Hypothalamus (tissue), 51 donors: ENCODE measurements at regions not wholly inside any gene's neighbourhood (a gene's known extent, or its start where the extent isn't known, plus 50 kb on each side); places are given as distances from the start of the nearest gene placed in this dataset.

Source experiments
- DNase-seq, 51 donors: peaks; one replicate each; lab custom pipeline; 2025; lab: John Stamatoyannopoulos, UW

DNA sequence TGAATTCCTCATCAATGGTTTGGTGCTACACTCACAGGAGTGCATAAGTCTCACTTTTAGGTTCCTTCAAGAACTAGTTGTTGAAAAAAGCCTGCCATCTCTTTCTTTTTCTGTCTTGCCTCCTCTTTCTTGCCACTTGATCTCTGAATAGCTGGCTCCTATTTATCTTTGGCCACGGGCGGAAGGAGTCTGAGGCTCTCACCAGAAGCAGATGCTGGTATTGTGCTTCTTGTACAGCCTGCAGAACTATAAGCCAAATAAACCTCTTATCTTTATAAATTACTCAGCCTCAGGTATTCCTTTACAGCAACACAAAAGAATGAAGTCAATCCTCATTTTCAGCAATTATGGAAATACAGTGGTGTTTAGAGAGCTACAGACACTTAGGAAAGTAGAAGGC, 247.1 kb upstream of the PRR16 start:
- DNase-seq = no peak

GRCh38 chr5:120219988-120220387, 244.1 kb upstream of the PRR16 start:
- no peak for DNase-seq

DNA sequence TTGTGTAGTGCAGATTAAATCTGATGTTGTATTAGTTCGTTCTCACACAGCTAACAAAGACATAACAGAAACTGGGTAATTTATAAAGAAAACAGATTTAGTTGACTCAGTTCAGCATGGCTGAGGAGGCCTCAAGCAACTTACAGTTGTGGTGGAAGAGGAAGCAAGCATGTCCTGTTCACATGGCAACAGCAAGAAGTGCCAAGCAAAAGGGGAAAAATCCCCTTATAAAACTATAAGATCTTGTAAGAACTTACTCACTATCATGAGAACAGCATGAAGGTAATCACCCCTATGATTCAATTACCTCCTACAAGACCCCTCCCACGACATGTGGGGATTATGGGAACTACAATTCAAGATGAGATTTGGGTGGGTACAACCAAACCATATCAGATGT, 238.6 kb upstream of the PRR16 start:
- no peak for DNase-seq

GRCh38 chr5:120228262-120229031, 235.7 kb upstream of the PRR16 start:
- DNase-seq = no peak

GRCh38 chr5:120229036-120229435, 235.1 kb upstream of the PRR16 start:
- DNase-seq = no peak

DNA sequence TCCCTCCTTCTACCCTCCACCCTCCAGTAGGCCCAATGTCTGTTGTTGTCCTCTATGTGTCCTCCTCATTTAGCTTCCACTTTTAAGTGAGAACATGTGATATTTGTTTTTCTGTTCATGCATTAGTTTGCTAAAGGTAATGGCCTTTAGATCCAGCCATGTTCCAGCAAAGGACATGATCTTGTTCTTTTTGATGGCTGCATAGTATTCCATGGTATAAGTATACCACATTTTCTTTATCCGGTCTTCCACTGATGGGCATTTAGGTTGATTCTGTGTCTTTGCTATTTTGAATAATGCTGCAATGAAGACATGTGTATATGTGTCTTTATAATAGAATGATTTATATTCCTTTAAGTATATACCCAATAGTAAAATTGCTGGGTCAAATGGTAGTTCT, 232.5 kb upstream of the PRR16 start:
- DNase-seq = no peak

DNA sequence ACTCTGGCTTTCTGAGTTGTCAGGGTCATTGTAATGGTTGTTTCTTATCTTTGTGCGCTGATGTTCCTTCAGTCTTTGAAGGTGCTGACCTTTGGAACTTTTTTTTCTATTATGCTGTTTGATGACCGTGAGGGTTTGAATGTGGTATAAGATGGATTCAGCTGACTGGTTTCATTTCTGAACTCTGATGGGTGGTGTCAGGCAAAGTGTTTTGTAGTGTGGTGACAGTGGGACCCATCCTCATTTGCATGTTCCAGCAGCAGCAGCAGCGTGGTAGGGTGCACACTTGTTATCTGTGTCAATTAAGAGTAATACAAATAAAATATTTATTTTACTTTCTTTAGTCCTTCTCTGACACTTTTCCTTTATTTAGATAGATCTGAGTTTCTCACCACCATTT, 227.7 kb upstream of the PRR16 start:
- no peak for DNase-seq

DNA sequence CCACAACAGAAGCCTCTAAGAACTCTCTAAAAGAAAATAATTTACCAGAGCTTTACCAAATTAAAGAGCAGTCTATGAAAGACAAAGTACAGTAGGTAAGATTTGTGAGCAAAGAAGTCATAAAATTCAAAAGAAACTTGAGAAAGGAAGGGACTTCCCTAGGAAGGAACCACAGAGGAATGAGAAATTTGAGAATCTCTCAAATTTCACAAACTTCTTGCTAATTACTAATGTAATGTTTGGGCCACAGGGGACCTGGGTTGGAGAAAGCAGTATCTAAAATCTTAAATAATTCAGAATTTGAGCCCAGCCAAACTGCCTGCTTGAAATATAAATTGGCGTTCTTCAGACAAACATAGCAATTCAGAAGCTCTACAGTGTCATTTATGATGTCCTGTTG, 225.0 kb upstream of the PRR16 start:
- DNase-seq = no peak

DNA sequence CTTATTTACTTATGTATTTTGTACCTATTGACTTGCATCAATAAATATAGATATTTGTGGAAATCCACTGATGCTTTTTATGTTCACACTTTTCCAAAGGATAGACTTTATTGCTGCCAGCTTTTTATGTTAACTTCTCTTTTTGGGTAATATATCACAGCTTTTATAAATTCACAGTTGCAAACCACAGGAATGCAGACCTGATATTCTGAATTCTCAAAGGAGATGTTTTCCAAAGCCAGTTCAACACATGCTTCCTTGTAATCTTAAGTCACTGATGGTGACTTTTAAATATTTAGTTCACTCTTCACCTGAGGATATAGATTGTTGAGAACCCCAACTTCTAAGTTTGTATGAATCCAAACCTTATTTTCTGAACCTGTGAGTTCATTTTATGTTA, 223.4 kb upstream of the PRR16 start:
- DNase-seq = no peak

DNA sequence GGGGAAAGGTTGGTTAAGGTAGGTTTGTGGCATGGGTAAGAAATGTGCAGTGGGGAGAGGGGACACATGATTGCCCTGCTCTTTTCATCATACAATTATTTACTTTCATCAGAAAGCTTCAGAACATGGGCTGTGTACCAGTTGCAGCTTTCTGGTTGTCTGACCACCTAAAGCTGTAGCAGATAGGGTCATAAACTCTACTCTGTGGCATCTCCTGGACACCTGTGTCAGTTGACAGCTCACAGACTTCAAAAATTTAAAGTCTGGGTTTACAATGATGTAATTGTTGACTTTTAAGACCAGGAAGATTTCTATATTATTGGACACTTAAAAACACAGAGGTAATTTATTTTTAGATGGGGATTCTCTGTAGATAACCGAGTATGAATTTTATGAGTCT, 222.7 kb upstream of the PRR16 start:
- no peak for DNase-seq

GRCh38 chr5:120251898-120252297, 212.2 kb upstream of the PRR16 start:
- DNase-seq = no peak

DNA sequence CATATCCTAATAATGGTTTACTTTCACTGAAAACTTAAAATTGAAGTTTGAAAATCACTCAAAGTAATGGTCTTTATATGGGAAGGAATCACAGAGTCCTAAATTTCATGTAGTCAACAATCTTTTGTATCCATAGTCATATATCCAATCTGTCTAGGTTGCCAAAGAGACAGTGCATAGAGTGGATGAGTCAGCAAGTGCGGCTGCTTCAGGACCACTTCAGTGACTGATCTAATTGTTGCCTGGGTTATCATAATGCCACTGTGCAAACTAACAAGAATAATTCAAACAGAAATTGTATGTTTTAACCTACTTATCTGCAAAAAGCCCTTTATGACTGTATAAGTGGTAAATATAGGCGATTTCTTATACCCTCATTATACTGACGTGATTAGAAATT, 211.3 kb upstream of the PRR16 start:
- no peak for DNase-seq

- no peak for DNase-seq
These were observed 209.7 kb upstream of the PRR16 start for GRCh38 chr5:120254385-120254784.

DNA sequence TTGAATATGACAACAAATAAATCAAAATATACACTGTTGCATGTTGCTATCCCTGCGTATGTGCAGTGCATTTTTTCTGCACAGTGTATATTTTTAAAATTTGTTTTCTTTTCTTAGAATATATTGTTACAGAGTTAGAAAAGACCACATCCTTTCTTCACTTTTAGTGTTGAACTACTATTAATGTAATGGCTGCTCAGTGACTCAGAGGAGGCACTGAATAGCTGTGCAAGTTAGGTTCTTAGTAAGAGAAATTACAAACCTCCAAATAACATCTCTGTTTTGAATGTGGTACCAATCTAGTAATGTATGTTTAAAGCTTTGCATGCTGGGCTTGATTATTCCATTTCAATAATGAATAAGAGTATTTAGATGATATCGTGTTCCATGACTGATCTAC, 208.9 kb upstream of the PRR16 start:
- DNase-seq = no peak

- DNase-seq = no peak
These were observed 207.7 kb upstream of the PRR16 start for GRCh38 chr5:120256376-120256775.

DNA sequence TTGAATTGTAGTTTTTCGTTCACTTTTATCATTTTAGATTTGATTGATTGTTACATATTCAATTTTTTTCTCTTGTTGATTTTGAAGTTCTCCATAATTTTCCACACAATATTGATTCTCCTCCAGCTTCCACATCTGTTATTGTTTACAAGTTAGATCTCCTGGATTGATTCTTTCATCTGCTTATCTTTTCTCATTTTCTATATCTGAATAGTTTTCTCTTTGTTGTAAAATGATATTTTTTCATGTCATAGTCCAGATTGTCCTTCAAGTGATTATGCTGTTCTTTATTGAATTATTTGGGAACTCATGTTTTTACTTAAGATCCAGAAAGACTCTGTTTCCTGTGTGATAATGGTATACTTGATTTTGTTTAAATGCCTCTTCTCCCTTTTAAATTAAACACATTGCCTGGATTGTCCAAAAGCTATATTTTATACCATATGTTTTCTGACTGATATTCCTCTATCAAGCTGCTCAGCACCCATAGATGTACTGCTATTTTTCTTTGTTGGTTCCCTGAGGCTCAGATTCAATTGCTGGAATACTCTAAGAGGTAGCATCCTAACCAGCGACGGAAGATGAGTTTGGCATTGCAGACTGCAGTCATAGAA, 206.6 kb upstream of the PRR16 start:
- no peak for DNase-seq

DNA sequence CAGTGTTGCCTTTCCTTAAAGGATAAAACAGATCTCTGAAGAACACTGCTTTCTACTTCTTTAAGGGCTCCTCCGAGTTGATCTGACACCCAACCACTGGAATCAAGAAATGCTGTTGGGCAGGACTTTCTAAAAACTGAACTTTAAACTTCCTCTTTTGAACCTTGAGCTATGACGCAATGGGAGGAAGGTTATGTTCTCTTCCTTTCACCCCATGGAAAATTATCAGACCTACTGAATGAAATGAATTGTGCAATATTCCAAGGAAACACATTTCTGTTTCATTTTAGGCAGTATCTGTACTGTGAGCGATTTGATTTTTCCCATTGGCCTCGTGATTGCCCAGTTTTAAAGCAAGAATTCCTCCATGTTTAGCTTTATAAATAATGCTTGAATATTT, 206.0 kb upstream of the PRR16 start:
- no peak for DNase-seq

DNA sequence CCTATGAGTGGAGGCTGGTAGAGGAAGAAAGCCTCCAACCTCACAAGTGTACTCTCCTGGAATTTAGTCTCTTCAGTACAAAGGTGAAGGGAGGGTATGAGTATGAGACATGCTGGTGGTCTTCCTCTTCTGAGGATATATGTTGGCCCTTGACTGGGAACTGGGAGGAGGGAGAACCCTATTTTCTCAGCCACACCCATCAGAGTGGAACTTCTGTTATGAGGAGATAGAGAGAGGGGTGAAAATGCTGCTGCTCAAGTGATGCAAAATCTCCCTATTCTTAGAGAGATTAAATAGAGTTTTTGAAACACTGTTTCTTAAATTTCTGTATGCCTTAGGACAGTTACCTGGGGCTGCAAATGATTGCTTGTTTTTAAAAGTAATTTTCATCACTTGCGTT, 203.4 kb upstream of the PRR16 start:
- no peak for DNase-seq

DNA sequence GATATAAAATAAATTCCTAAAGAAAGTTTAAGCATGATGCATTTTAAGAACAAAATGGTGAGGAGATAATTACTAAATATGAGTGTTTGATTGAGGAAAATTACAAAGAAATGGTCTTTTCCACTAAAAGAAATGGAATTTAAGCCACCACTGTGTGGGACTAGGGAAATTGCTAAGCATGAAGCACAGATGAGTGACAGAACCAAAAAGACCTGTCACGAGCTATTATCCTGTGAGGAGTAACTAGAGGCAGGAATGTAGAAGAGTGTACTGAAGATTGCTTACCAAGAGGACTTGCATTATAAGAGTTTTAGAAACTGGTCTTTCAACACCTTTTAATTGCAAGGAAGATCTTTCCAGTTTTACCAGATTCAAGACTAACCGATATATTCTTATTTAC, 193.6 kb upstream of the PRR16 start:
- DNase-seq = no peak

- no peak for DNase-seq
These were observed 170.3 kb upstream of the PRR16 start for GRCh38 chr5:120293796-120294195.

DNA sequence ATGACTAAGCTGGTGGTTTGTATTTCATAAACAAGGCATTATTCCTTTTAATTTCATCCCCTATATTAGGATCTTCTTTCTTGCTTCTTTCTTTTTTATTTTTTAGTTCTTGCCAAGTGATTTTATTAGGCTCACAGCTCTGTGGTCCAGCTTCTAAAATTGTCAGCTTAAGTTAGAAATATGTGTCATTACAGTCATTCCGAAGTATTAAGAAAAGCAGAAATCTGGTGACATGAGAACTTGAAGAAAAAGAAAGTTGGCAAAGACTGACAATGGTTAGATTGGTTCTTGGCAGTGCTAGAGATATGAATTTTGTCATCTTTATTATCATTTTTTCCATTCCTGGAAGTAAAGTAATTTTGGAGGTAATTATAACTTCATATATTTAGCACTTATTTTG, 166.5 kb upstream of the PRR16 start:
- DNase-seq = no peak

GRCh38 chr5:120298981-120299380, 165.1 kb upstream of the PRR16 start:
- DNase-seq = no peak

DNA sequence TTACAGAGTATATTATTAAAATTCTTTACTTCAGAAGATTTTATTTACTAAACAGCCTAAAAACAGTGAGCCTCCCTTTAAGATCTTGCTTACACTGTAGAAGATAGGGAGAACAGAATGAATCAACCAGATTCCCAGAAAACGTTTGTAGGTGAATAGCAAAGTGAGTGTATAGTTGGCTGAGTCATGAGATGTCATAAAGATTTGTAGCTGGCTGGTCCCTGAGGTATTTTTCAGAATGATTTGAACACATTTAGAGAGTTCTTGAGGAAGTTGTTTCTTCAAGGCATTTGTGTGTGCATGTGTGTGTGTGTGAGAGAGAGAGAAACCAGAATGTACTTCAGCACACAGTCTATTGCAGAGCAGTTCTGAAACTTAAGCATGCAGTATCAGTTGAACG, 159.4 kb upstream of the PRR16 start:
- DNase-seq = no peak
